Suprapubic skin (tissue), 3 donors: ENCODE measurements at regions not wholly inside any gene's neighbourhood (a gene's known extent, or its start where the extent isn't known, plus 50 kb on each side); places are given as distances from the start of the nearest gene placed in this dataset.

Source experiments
- POLR2A ChIP-seq, 2 donors: fragments of 450-650 bp; IDR thresholded peaks; one replicate each; pipeline ENCODE4 v1.6.1; 2017; ENCODE audit warnings: antibody characterized with exemption in 2 of 2, mild to moderate bottlenecking in 2 of 2, moderate library complexity in 2 of 2
- TF ChIP-seq, protein P1 (sequence below), 2 donors: fragments of 200-600 bp in 1 of 2; fragments of 450-650 bp in 1 of 2; sonication (generic) in 1 of 2; IDR thresholded peaks; one replicate each; pipeline ENCODE4 v1.5.1; 2016 to 2019; ENCODE audit warnings: antibody characterized with exemption in 2 of 2, mild to moderate bottlenecking in 1 of 2, moderate library complexity in 1 of 2

DNA sequence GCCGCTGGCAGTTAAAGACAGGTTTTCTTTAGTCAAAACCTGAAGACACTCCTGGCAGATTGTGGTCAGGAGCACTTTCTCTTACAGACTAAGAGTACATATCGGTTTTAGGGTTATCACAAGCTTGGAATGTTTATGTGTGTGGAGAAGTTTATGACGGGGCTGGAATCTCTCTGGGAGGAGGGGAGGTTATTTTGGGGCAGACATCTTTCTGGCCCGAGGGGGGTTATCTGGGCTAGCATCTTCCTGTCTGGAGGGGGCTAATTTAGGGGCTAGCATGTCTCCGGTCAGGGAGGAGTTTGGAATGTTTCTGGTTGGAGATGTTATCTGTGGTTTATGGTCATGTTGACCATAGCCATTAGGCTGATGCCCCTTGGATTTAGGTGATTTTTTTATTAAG lies 141.2 kb upstream of the KIF5B start:
- TF ChIP-seq, protein P1, sequence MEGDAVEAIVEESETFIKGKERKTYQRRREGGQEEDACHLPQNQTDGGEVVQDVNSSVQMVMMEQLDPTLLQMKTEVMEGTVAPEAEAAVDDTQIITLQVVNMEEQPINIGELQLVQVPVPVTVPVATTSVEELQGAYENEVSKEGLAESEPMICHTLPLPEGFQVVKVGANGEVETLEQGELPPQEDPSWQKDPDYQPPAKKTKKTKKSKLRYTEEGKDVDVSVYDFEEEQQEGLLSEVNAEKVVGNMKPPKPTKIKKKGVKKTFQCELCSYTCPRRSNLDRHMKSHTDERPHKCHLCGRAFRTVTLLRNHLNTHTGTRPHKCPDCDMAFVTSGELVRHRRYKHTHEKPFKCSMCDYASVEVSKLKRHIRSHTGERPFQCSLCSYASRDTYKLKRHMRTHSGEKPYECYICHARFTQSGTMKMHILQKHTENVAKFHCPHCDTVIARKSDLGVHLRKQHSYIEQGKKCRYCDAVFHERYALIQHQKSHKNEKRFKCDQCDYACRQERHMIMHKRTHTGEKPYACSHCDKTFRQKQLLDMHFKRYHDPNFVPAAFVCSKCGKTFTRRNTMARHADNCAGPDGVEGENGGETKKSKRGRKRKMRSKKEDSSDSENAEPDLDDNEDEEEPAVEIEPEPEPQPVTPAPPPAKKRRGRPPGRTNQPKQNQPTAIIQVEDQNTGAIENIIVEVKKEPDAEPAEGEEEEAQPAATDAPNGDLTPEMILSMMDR (IDR thresholded peaks at IDR 0.05), result no peak
- TF ChIP-seq POLR2A (IDR thresholded peaks at IDR 0.05), result no peak
